MCF 10A (cell line): ENCODE measurements at regions not wholly inside any gene's neighbourhood (a gene's known extent, or its start where the extent isn't known, plus 50 kb on each side); places are given as distances from the start of the nearest gene placed in this dataset.
A peak's percentile ranks its signal among the peaks of the same experiment; 100 is the strongest.

Source experiments
- BruUV-seq: library from RNA; stranded (reverse); fragments of 400-500 nt; replicated peaks from 2 replicates; lab custom pipeline; 2021; lab: Mats Ljungman, UMichigan
- CTCF ChIA-PET: fragments of 300-600 bp; sonication (Branson Sonifier 250); formaldehyde crosslinking; extraction: SDS; loops from one replicate; lab custom pipeline; 2021; ENCODE audit warnings: antibody characterized with exemption, inconsistent platforms; lab: Yijun Ruan, JAX
- POLR2A ChIA-PET: fragments of 300-600, 350-650 bp; sonication (Branson Sonifier 250); formaldehyde crosslinking; extraction: SDS; loops from one replicate; lab custom pipeline; 2020; ENCODE audit warnings: antibody characterized with exemption, inconsistent platforms; lab: Yijun Ruan, JAX
- DNase-seq: peaks from one replicate; pipeline ENCODE4 v3.0.0-alpha.2; 2018; ENCODE audit not compliant: unreplicated experiment
- H3K27ac Mint-ChIP-seq: one replicate; pipeline ENCODE4 v1.8.0; 2022; ENCODE audit warnings: mild to moderate bottlenecking, low read depth, mixed read lengths; ENCODE audit not compliant: unreplicated experiment
- H3K27me3 Mint-ChIP-seq: one replicate; pipeline ENCODE4 v1.8.0; 2022; ENCODE audit warnings: mixed read lengths; ENCODE audit not compliant: insufficient read depth, unreplicated experiment
- H3K36me3 Mint-ChIP-seq: one replicate; pipeline ENCODE4 v1.8.0; 2022; ENCODE audit warnings: mild to moderate bottlenecking, moderate library complexity, mixed read lengths; ENCODE audit not compliant: insufficient read depth, unreplicated experiment
- H3K4me1 Mint-ChIP-seq: one replicate; pipeline ENCODE4 v1.8.0; 2022; ENCODE audit warnings: mixed read lengths; ENCODE audit not compliant: insufficient read depth, unreplicated experiment
- H3K4me3 Mint-ChIP-seq: one replicate; pipeline ENCODE4 v1.8.0; 2022; ENCODE audit warnings: mild to moderate bottlenecking, moderate library complexity, mixed read lengths; ENCODE audit not compliant: unreplicated experiment
- H3K9me3 Mint-ChIP-seq: one replicate; pipeline ENCODE4 v1.8.0; 2022; ENCODE audit warnings: mixed read lengths; ENCODE audit not compliant: unreplicated experiment
- intact Hi-C: fragments of 100-400 bp; cut with micrococcal nuclease; formaldehyde crosslinking; loops from 2 replicates; pipeline ENCODE4 v1.14.1; 2022
- TF ChIP-seq, protein P1 (sequence below): fragments of 200-600 bp; IDR thresholded peaks from one replicate; pipeline ENCODE4 v1.8.0; 2022; ENCODE audit warnings: antibody characterized with exemption, mild to moderate bottlenecking; ENCODE audit not compliant: unreplicated experiment

DNA sequence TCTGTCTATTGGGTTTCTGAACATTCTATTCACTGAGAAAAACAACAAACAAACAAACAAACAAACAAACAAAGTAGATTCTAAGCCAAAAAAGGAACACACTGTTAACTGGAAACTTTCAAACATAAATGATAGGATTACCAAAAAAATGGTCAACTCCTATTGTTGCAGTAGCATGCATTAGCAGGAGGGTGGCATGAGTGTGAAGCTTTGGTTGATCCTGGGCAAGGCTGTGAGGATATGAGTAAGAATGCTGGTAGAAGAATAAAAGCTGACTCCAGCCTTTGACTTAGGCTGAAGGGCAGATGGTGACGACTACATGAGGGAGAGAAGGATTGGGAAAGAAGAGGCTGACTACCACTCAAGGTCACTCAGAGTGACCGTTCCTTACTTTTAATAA lies 810.3 kb downstream of the VGLL3 start:
- Mint-ChIP-seq H3K4me3 (no peak overlapping the region), H3K9me3 (no peaks in the 10 kb centered on the region), H3K27ac (no peak overlapping the region), H3K4me1 (no peaks in the 10 kb centered on the region), H3K36me3 (no peaks in the 10 kb centered on the region), H3K27me3 (peaks cover 12% of the 10 kb centered on the region)
- peak; percentile 49 for DNase-seq
- TF ChIP-seq, protein P1, sequence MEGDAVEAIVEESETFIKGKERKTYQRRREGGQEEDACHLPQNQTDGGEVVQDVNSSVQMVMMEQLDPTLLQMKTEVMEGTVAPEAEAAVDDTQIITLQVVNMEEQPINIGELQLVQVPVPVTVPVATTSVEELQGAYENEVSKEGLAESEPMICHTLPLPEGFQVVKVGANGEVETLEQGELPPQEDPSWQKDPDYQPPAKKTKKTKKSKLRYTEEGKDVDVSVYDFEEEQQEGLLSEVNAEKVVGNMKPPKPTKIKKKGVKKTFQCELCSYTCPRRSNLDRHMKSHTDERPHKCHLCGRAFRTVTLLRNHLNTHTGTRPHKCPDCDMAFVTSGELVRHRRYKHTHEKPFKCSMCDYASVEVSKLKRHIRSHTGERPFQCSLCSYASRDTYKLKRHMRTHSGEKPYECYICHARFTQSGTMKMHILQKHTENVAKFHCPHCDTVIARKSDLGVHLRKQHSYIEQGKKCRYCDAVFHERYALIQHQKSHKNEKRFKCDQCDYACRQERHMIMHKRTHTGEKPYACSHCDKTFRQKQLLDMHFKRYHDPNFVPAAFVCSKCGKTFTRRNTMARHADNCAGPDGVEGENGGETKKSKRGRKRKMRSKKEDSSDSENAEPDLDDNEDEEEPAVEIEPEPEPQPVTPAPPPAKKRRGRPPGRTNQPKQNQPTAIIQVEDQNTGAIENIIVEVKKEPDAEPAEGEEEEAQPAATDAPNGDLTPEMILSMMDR = peak; percentile 20
- BruUV-seq = no TSS peak
- POLR2A ChIA-PET = no interaction called here
- CTCF ChIA-PET = interaction anchor here (0.6 kb wide), 1 partner anchor 180 kb away, joined by 3 read pairs; no protein-coding TSS in a partner anchor
- intact Hi-C loops = loop anchor here (1.0 to 5.0 kb wide), 2 partner anchors 67 to 383 kb away; no protein-coding TSS in a partner anchor

DNA sequence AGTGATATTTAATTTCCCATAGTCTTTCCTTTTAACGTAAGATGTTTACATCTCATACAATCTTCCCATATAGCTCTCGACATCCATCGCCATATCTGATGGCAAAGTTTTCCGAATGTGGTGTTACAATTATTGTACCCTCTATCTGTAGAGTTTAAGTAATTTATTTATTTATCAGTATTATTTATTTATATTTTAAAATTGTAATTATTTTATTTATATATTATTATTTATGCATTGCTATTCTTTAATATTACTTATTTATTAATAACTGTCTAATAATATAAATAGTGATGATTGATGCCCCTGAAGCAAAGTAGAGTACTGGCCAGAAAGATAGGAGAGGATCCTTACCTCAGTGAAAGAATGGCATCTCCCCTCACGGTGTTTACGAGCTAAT lies 812.9 kb downstream of the VGLL3 start:
- TF ChIP-seq, protein P1 = no peak
- no TSS peak for BruUV-seq
- POLR2A ChIA-PET = no interaction called here
- intact Hi-C loops = no loop called here
- peaks cover 34% of the 10 kb centered on the region for H3K27me3 Mint-ChIP-seq
- no peak for DNase-seq
- H3K27ac Mint-ChIP-seq = no peak overlapping the region
- H3K36me3 Mint-ChIP-seq = no peaks in the 10 kb centered on the region
- no peaks in the 10 kb centered on the region for H3K9me3 Mint-ChIP-seq
- CTCF ChIA-PET = no interaction called here
- no peak overlapping the region for H3K4me3 Mint-ChIP-seq
- H3K4me1 Mint-ChIP-seq = no peaks in the 10 kb centered on the region

DNA sequence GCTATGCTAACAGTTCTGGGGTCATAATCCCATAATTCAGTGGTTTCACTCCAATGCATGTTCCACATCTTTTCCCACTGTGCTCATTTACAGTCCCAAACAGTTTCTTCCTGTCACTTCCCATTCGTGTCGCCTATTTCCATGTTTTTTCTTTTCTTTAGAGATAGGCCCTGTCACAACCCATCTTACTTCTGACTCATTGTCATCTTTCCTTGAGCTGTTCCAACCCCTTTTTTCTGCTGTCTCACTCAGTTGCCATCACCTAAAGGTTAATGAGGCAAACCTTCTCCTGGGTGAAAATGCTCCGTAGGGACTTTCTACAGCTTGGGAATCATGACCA lies 814.5 kb downstream of the VGLL3 start:
- H3K27me3 Mint-ChIP-seq = peaks cover 35% of the 10 kb centered on the region
- H3K4me3 Mint-ChIP-seq = no peak overlapping the region
- no TSS peak for BruUV-seq
- no peak overlapping the region for H3K27ac Mint-ChIP-seq
- no peaks in the 10 kb centered on the region for H3K36me3 Mint-ChIP-seq
- H3K4me1 Mint-ChIP-seq = no peaks in the 10 kb centered on the region
- ChIA-PET POLR2A (no interaction called here), CTCF (no interaction called here)
- TF ChIP-seq, protein P1 = no peak
- H3K9me3 Mint-ChIP-seq = no peaks in the 10 kb centered on the region
- intact Hi-C loops = no loop called here
- no peak for DNase-seq

DNA sequence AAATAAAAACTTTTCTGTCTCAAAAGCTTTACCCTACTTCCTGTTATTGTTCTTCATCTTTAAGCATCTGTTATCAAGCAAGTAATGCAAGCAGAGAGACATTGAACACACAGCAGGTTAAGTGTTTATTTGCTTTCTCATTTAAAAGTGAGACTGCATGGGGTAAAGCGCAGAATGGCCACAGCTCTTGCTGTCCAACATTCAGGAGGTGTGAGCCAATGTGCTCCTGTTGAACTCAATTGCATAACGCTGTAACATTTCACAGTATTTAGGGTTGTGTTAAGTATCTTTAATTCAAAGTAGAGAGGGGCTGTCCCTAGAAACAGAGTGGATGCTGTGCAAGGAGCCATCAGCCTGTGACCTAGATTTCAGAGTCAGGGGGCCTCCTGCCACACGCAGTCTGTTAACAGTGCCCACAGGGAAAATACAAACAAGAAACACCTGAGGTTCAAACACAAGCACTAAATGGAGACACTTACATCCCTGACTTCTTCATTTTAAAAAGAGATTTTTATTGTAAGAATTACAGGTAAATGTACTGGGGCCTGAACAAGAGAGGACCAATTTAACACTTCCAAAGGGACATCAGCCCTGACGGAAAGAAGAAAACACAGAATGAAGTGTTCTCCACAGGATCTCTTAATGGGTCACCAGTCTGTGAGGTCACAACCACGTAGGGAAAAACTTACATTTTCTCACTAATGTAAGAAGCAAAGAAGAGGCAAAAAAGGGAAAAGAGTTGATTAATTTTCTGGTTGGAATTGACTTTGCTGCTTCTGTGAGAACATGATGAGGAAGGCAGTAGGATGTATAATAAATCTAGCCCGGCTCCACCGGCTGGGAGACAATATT lies 815.1 kb downstream of the VGLL3 start:
- ChIA-PET POLR2A (no interaction called here), CTCF (no interaction called here)
- TF ChIP-seq, protein P1 = no peak
- Mint-ChIP-seq H3K27ac (no peak overlapping the region), H3K9me3 (no peaks in the 10 kb centered on the region), H3K4me3 (no peak overlapping the region), H3K27me3 (peaks cover 35% of the 10 kb centered on the region), H3K36me3 (no peaks in the 10 kb centered on the region), H3K4me1 (no peaks in the 10 kb centered on the region)
- DNase-seq = no peak
- no TSS peak for BruUV-seq
- intact Hi-C loops = no loop called here
